MCF 10A (cell line): ENCODE measurements at regions not wholly inside any gene's neighbourhood (a gene's known extent, or its start where the extent isn't known, plus 50 kb on each side); places are given as distances from the start of the nearest gene placed in this dataset.

Experiments used
- BruUV-seq: library from RNA; stranded (reverse); fragments of 400-500 nt; replicated peaks from 2 replicates; lab custom pipeline; 2021; lab: Mats Ljungman, UMichigan
- CTCF ChIA-PET: fragments of 300-600 bp; sonication (Branson Sonifier 250); formaldehyde crosslinking; extraction: SDS; loops from one replicate; lab custom pipeline; 2021; ENCODE audit warnings: antibody characterized with exemption, inconsistent platforms; lab: Yijun Ruan, JAX
- POLR2A ChIA-PET: fragments of 300-600, 350-650 bp; sonication (Branson Sonifier 250); formaldehyde crosslinking; extraction: SDS; loops from one replicate; lab custom pipeline; 2020; ENCODE audit warnings: antibody characterized with exemption, inconsistent platforms; lab: Yijun Ruan, JAX
- DNase-seq: peaks from one replicate; pipeline ENCODE4 v3.0.0-alpha.2; 2018; ENCODE audit not compliant: unreplicated experiment
- H3K27ac Mint-ChIP-seq: one replicate; pipeline ENCODE4 v1.8.0; 2022; ENCODE audit warnings: mild to moderate bottlenecking, low read depth, mixed read lengths; ENCODE audit not compliant: unreplicated experiment
- H3K27me3 Mint-ChIP-seq: one replicate; pipeline ENCODE4 v1.8.0; 2022; ENCODE audit warnings: mixed read lengths; ENCODE audit not compliant: insufficient read depth, unreplicated experiment
- H3K36me3 Mint-ChIP-seq: one replicate; pipeline ENCODE4 v1.8.0; 2022; ENCODE audit warnings: mild to moderate bottlenecking, moderate library complexity, mixed read lengths; ENCODE audit not compliant: insufficient read depth, unreplicated experiment
- H3K4me1 Mint-ChIP-seq: one replicate; pipeline ENCODE4 v1.8.0; 2022; ENCODE audit warnings: mixed read lengths; ENCODE audit not compliant: insufficient read depth, unreplicated experiment
- H3K4me3 Mint-ChIP-seq: one replicate; pipeline ENCODE4 v1.8.0; 2022; ENCODE audit warnings: mild to moderate bottlenecking, moderate library complexity, mixed read lengths; ENCODE audit not compliant: unreplicated experiment
- H3K9me3 Mint-ChIP-seq: one replicate; pipeline ENCODE4 v1.8.0; 2022; ENCODE audit warnings: mixed read lengths; ENCODE audit not compliant: unreplicated experiment
- intact Hi-C: fragments of 100-400 bp; cut with micrococcal nuclease; formaldehyde crosslinking; loops from 2 replicates; pipeline ENCODE4 v1.14.1; 2022
- TF ChIP-seq, protein P1 (sequence below): fragments of 200-600 bp; IDR thresholded peaks from one replicate; pipeline ENCODE4 v1.8.0; 2022; ENCODE audit warnings: antibody characterized with exemption, mild to moderate bottlenecking; ENCODE audit not compliant: unreplicated experiment

DNA sequence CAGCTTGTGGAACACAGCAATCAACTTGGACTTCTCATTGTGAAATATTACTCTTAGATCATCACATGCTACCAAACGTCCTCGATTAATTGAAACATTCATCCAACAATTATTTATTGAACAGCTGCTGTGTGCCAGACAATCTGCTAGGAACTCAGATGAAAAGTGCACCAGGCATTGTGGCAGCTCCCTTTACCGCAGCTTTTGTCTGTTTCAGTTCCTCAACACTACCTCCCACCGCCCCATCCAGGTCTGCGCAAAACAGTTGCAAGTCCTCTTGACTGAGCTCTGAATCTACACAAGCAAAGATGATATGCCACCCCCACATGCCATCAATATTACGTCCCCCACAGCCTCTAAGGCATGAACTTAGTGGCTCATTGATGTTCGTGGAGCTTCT lies 1094.4 kb upstream of the MAP3K7 start:
- Mint-ChIP-seq H3K27ac (no peak overlapping the region), H3K4me3 (no peak overlapping the region), H3K27me3 (peaks cover 23% of the 10 kb centered on the region), H3K9me3 (no peaks in the 10 kb centered on the region), H3K4me1 (no peaks in the 10 kb centered on the region), H3K36me3 (no peaks in the 10 kb centered on the region)
- intact Hi-C loops: no loop called here
- POLR2A ChIA-PET: interaction anchor here (0.6 kb wide), 1 partner anchor 252 kb away, joined by 4 read pairs; no protein-coding TSS in a partner anchor
- DNase-seq: no peak
- CTCF ChIA-PET: no interaction called here
- BruUV-seq: no TSS peak
- TF ChIP-seq, protein P1, sequence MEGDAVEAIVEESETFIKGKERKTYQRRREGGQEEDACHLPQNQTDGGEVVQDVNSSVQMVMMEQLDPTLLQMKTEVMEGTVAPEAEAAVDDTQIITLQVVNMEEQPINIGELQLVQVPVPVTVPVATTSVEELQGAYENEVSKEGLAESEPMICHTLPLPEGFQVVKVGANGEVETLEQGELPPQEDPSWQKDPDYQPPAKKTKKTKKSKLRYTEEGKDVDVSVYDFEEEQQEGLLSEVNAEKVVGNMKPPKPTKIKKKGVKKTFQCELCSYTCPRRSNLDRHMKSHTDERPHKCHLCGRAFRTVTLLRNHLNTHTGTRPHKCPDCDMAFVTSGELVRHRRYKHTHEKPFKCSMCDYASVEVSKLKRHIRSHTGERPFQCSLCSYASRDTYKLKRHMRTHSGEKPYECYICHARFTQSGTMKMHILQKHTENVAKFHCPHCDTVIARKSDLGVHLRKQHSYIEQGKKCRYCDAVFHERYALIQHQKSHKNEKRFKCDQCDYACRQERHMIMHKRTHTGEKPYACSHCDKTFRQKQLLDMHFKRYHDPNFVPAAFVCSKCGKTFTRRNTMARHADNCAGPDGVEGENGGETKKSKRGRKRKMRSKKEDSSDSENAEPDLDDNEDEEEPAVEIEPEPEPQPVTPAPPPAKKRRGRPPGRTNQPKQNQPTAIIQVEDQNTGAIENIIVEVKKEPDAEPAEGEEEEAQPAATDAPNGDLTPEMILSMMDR: no peak

DNA sequence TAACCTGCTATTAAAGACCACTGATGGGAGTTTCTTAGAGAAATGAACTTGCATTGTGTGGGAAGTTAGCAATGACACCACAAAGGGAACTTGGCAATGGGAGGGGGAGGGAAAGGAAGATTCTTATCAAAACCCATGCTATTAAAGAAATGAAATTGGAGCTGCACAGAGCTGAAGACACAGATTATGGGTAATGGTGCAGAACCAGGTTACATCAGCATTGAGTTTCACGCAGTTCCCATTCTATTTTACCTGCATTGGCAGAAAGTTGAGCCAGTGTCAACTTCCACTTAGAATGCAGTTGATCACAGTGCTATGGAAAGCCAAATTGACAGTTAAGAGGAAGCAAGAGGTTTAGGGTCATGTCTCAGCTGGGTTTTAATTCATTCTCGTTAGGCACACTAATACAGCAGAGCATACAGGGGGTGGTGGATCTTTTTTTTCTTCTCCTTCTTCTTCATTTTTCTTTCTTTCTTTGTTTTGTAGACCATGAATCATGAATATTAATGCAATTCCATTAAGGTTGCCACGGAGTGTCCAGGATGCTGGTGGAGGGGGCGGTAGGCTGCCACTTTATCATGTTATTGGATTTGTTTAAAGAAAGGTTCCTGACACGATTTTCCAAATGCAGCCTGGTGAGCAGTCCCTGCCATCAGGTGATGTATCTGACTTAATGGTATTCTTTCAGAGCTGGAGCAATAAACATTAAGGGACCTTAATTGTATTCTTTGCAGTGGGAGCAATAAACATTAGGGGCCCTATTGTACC lies 1092.0 kb upstream of the MAP3K7 start:
- Mint-ChIP-seq H3K4me3 (no peak overlapping the region), H3K27ac (no peak overlapping the region), H3K4me1 (no peaks in the 10 kb centered on the region), H3K27me3 (peaks cover 31% of the 10 kb centered on the region), H3K9me3 (no peaks in the 10 kb centered on the region), H3K36me3 (no peaks in the 10 kb centered on the region)
- DNase-seq: no peak
- intact Hi-C loops: no loop called here
- POLR2A ChIA-PET: no interaction called here
- TF ChIP-seq, protein P1: no peak
- no TSS peak for BruUV-seq
- CTCF ChIA-PET: no interaction called here

DNA sequence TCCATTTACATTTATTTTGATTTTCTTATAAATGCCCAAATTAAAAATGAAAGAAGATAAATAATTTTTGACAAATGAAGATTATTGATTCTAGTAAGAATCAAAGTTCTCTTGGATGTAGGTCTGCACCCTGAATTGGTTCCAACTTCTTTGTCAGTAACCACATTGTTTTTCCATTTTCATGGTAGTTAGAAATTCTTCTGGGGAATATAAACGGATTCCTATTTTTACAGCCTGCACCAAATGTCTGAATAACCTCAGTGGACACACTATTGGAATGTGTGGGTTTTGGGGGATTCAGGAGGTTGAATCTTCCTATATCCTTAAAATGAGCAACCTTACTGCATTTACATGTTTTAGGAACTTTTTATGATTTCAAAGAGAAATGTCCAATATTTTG lies 1085.3 kb upstream of the MAP3K7 start:
- H3K9me3 Mint-ChIP-seq: no peaks in the 10 kb centered on the region
- no peak overlapping the region for H3K4me3 Mint-ChIP-seq
- H3K4me1 Mint-ChIP-seq: no peaks in the 10 kb centered on the region
- no TSS peak for BruUV-seq
- ChIA-PET POLR2A (no interaction called here), CTCF (no interaction called here)
- H3K36me3 Mint-ChIP-seq: no peaks in the 10 kb centered on the region
- no peak for DNase-seq
- peaks cover 17% of the 10 kb centered on the region for H3K27me3 Mint-ChIP-seq
- intact Hi-C loops: no loop called here
- TF ChIP-seq, protein P1: no peak
- no peak overlapping the region for H3K27ac Mint-ChIP-seq

DNA sequence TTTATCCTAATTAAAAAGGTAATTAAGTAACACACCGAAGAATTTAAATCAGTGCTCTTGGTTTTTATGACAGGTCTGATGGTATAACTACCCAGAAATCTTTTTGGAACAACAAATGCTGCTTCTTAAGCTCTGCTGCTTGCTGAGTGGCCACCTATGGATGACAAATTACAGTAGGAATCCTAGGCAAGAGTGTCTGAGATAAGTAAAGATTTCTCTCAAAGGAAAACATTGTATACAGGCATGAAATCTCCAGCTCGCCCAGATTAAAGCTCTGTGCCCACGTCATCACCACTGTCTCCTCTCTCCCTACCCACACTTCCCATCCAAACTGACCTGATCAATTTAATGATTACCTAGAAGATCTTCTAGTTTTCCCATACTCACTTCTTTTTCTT lies 1083.0 kb upstream of the MAP3K7 start:
- POLR2A ChIA-PET: no interaction called here
- DNase-seq: no peak
- no peaks in the 10 kb centered on the region for H3K9me3 Mint-ChIP-seq
- intact Hi-C loops: no loop called here
- TF ChIP-seq, protein P1: no peak
- H3K36me3 Mint-ChIP-seq: no peaks in the 10 kb centered on the region
- H3K4me3 Mint-ChIP-seq: no peak overlapping the region
- no peaks in the 10 kb centered on the region for H3K4me1 Mint-ChIP-seq
- CTCF ChIA-PET: no interaction called here
- no peaks in the 10 kb centered on the region for H3K27me3 Mint-ChIP-seq
- no peak overlapping the region for H3K27ac Mint-ChIP-seq
- no TSS peak for BruUV-seq
